Keratinocyte (primary cell): ENCODE measurements at regions not wholly inside any gene's neighbourhood (a gene's known extent, or its start where the extent isn't known, plus 50 kb on each side); places are given as distances from the start of the nearest gene placed in this dataset.
A peak's percentile ranks its signal among the peaks of the same experiment; 100 is the strongest.

Experiments used
- DNase-seq: peaks from one replicate; pipeline ENCODE4 v3.0.0-alpha.2; 2011; ENCODE audit warnings: low read depth, missing footprints, low spot score
- FAIRE-seq: peaks from 2 replicates; lab custom pipeline; 2011; peaks lifted over from hg19 to GRCh38; lab: Jason Lieb, UNC
- H2AFZ ChIP-seq: 2 replicates; pipeline ENCODE4 v1.6.0; 2012; ENCODE audit warnings: low read length, control low read depth, inconsistent platforms; ENCODE audit not compliant: control insufficient read depth
- H3K27ac ChIP-seq: 2 replicates; pipeline ENCODE4 v1.5.1; 2011; ENCODE audit warnings: low read length; ENCODE audit not compliant: control insufficient read depth, insufficient read depth
- H3K27me3 ChIP-seq: 3 replicates; pipeline ENCODE4 v1.6.0; 2011; ENCODE audit warnings: low read length; ENCODE audit not compliant: control insufficient read depth, insufficient read depth; ENCODE audit errors: extremely low read depth
- H3K36me3 ChIP-seq, 2 experiments: 2 replicates in 1 of 2; 3 replicates in 1 of 2; pipeline ENCODE4 v1.5.1; 2011; ENCODE audit warnings: low read length in 2 of 2, mild to moderate bottlenecking in 1 of 2; ENCODE audit not compliant: control insufficient read depth in 2 of 2, insufficient read depth in 2 of 2; ENCODE audit errors: extremely low read depth in 1 of 2
- H3K4me1 ChIP-seq: 3 replicates; pipeline ENCODE4 v1.5.1; 2011; ENCODE audit warnings: low read length; ENCODE audit not compliant: control insufficient read depth, insufficient read depth; ENCODE audit errors: extremely low read depth
- H3K4me2 ChIP-seq: 3 replicates; pipeline ENCODE4 v1.6.0; 2011; ENCODE audit warnings: low read depth, low read length; ENCODE audit not compliant: control insufficient read depth, insufficient read depth; ENCODE audit errors: extremely low read depth
- H3K4me3 ChIP-seq, 3 experiments: fragments of 200-600 bp in 1 of 3; sonication (generic) in 1 of 3; 2 replicates in 2 of 3; 3 replicates in 1 of 3; pipeline ENCODE4 v1.5.1; 2011 to 2016; ENCODE audit warnings: low read length in 3 of 3, mild to moderate bottlenecking in 3 of 3, control low read depth in 2 of 3, inconsistent platforms in 1 of 3, low read depth in 1 of 3, mixed read lengths in 1 of 3, mixed run types in 1 of 3, moderate library complexity in 1 of 3; ENCODE audit not compliant: control insufficient read depth in 2 of 3, insufficient read depth in 2 of 3; ENCODE audit errors: extremely low read depth in 1 of 3
- H3K79me2 ChIP-seq: 2 replicates; pipeline ENCODE4 v1.6.0; 2012; ENCODE audit warnings: low read length; ENCODE audit not compliant: control insufficient read depth, insufficient read depth
- H3K9ac ChIP-seq: 3 replicates; pipeline ENCODE4 v1.6.0; 2011; ENCODE audit warnings: low read length; ENCODE audit not compliant: control insufficient read depth, insufficient read depth; ENCODE audit errors: extremely low read depth
- H3K9me1 ChIP-seq: 3 replicates; pipeline ENCODE4 v1.6.0; 2011; ENCODE audit warnings: low read length; ENCODE audit not compliant: control insufficient read depth, insufficient read depth; ENCODE audit errors: extremely low read depth
- H3K9me3 ChIP-seq: 2 replicates; pipeline ENCODE4 v1.5.1; 2012; ENCODE audit warnings: low read depth, low read length; ENCODE audit not compliant: control insufficient read depth
- H4K20me1 ChIP-seq: 3 replicates; pipeline ENCODE4 v1.6.0; 2011; ENCODE audit warnings: low read length; ENCODE audit not compliant: control insufficient read depth, insufficient read depth; ENCODE audit errors: extremely low read depth
- CTCF ChIP-seq, 3 experiments: IDR thresholded peaks in 1 of 3; conservative IDR thresholded peaks in 1 of 3; optimal IDR thresholded peaks in 1 of 3; 2 replicates in 2 of 3; 3 replicates in 1 of 3; pipeline versions ENCODE3 to v1.5.1; 2011; ENCODE audit warnings: low read length in 3 of 3, mild to moderate bottlenecking in 3 of 3, moderate library complexity in 2 of 3, control low read depth in 1 of 3, inconsistent platforms in 1 of 3; ENCODE audit not compliant: insufficient read depth in 2 of 3; ENCODE audit errors: extremely low read depth in 1 of 3
- EZH2 ChIP-seq: IDR thresholded peaks from one replicate; pipeline ENCODE4 v1.6.1; 2012; ENCODE audit warnings: inconsistent platforms, mild to moderate bottlenecking, low read length, moderate library complexity
- dilution Hi-C: fragments of 300-500 bp; cut with MboI; formaldehyde crosslinking; loops from one replicate; pipeline ENCODE4 v1.7.0; 2020; ENCODE audit warnings: low sequenced_read_pairs; ENCODE audit not compliant: extremely low pct_ligation_motif_present

GRCh38 chr5:130976493-130976892 lies 188.6 kb downstream of the HINT1 start:
- dilution Hi-C loops = no loop called here
- FAIRE-seq (peak; percentile 34), DNase-seq (no peak)
- no peaks in the 10 kb centered on the region for H4K20me1 ChIP-seq
- no peaks in the 10 kb centered on the region for H3K27me3 ChIP-seq
- no peak overlapping the region for H3K4me3 ChIP-seq
- no peak overlapping the region for H3K27ac ChIP-seq
- no peak overlapping the region for H2AFZ ChIP-seq
- no peaks in the 10 kb centered on the region for H3K9me3 ChIP-seq
- H3K9me1 ChIP-seq = no peaks in the 10 kb centered on the region
- TF ChIP-seq CTCF (optimal IDR thresholded peaks at IDR 0.05 in 1 of 3, IDR thresholded peaks at IDR 0.05 in 1 of 3, conservative IDR thresholded peaks at IDR 0.05 in 1 of 3; ENCODE audit: extremely low read depth in 1 of 3, insufficient read depth in 2 of 3, low read length in 3 of 3) (no peak), EZH2 (no peak)
- H3K36me3 ChIP-seq = no peaks in the 10 kb centered on the region
- no peak overlapping the region for H3K9ac ChIP-seq
- no peak overlapping the region for H3K4me2 ChIP-seq
- H3K79me2 ChIP-seq = no peaks in the 10 kb centered on the region
- H3K4me1 ChIP-seq = peaks cover 4% of the 10 kb centered on the region

GRCh38 chr5:130975847-130976246 lies 189.2 kb downstream of the HINT1 start:
- no peaks in the 10 kb centered on the region for H3K27me3 ChIP-seq
- H3K9me3 ChIP-seq = no peaks in the 10 kb centered on the region
- H3K4me2 ChIP-seq = peak overlapping the region; percentile 44
- no peak for TF ChIP-seq EZH2
- peak; percentile 79 for FAIRE-seq
- peak overlapping the region; percentile 28 for H2AFZ ChIP-seq
- dilution Hi-C loops = no loop called here
- H3K27ac ChIP-seq = no peak overlapping the region
- no peaks in the 10 kb centered on the region for H4K20me1 ChIP-seq
- H3K36me3 ChIP-seq = no peaks in the 10 kb centered on the region
- H3K79me2 ChIP-seq = no peaks in the 10 kb centered on the region
- H3K9ac ChIP-seq = no peak overlapping the region
- DNase-seq = no peak
- H3K4me3 ChIP-seq = no peak overlapping the region
- H3K9me1 ChIP-seq = no peaks in the 10 kb centered on the region
- peaks cover 4% of the 10 kb centered on the region for H3K4me1 ChIP-seq

- no peak overlapping the region for H3K4me3 ChIP-seq
- no peaks in the 10 kb centered on the region for H3K27me3 ChIP-seq
- no peak overlapping the region for H3K4me2 ChIP-seq
- H3K4me1 ChIP-seq = peaks cover 4% of the 10 kb centered on the region
- H3K9me1 ChIP-seq = no peaks in the 10 kb centered on the region
- TF ChIP-seq CTCF (optimal IDR thresholded peaks at IDR 0.05 in 1 of 3, IDR thresholded peaks at IDR 0.05 in 1 of 3, conservative IDR thresholded peaks at IDR 0.05 in 1 of 3; ENCODE audit: extremely low read depth in 1 of 3, insufficient read depth in 2 of 3, low read length in 3 of 3) = no peak
- TF ChIP-seq EZH2 = no peak
- no peak for DNase-seq
- H2AFZ ChIP-seq = no peak overlapping the region
- H3K79me2 ChIP-seq = no peaks in the 10 kb centered on the region
- no peaks in the 10 kb centered on the region for H3K9me3 ChIP-seq
- dilution Hi-C loops = no loop called here
- H4K20me1 ChIP-seq = no peaks in the 10 kb centered on the region
- H3K9ac ChIP-seq = no peak overlapping the region
- H3K36me3 ChIP-seq = no peaks in the 10 kb centered on the region
- FAIRE-seq = no peak
- no peak overlapping the region for H3K27ac ChIP-seq
Measured at GRCh38 chr5:130975299-130975698, 189.8 kb downstream of the HINT1 start.
